NCI-H345 (cell line): ENCODE measurements at regions not wholly inside any gene's neighbourhood (a gene's known extent, or its start where the extent isn't known, plus 50 kb on each side); places are given as distances from the start of the nearest gene placed in this dataset.
"Not testable (repeated sequence)": the region's sequence is repeated elsewhere in the genome, so short reads cannot be mapped to it uniquely, and the experiment has no call there.

ENCODE experiments used
- DNase-seq: peaks from one replicate; lab custom pipeline; 2025; lab: John Stamatoyannopoulos, UW

DNA sequence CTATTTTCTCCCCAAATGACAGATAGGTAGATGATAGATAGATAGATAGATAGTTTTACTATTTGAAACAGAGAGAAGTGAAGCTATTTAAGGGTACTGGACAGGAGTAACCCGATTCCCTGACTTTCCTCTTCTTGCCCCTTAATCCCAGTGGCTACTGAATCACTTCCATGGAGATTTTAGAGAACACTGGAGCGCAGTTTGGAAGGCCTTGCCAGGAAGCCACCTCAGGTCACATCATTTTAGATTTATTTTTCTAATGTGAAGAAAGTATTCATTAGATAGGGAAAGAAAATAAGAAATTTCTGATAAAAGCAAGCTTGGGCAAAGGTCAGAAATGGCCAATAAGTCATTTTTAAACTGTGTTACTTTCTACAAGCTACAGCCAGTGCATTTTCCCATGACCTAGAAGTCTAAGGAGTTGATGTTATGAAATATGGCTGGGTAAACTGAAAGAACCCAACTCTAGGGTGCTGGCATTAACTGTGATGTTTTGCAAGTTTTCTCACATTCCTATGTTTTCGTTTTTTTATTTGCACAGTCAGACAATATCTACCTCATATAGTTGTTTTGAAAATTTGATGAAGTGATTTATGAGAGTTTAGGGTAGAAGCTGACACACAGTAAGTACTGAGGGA is 544.7 kb upstream of the PTGER4 start:
- DNase-seq: no peak

- no peak for DNase-seq
Measured at GRCh38 chr5:40124367-40124766, 555.3 kb upstream of the PTGER4 start.

DNA sequence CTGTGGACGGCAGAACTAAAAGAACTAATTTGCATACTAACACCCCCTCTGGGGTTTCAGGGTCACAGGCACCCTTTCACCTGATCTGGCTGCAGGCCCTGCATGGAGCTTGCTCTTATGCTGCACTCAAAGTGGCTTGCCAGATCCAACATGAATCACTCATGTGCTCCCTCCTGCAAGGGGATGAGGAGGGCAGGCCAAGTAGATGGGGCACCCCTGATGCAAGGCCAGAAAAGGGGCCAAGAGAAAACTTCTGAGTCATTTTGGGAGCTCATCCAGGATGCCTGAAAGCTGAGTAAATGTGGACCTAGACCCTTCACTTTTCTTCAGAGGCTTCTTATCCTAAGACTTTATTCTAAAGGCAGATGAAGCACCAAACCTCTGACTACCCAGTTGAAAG is 558.5 kb upstream of the PTGER4 start:
- DNase-seq: no peak

GRCh38 chr5:40112875-40113274 is 566.8 kb upstream of the PTGER4 start:
- no peak for DNase-seq

- DNase-seq: not testable (repeated sequence)
Measured at GRCh38 chr5:40111036-40111435, 568.7 kb upstream of the PTGER4 start.

GRCh38 chr5:40108764-40109390 is 570.8 kb upstream of the PTGER4 start:
- DNase-seq: not testable (repeated sequence)

GRCh38 chr5:40107786-40108185 is 571.9 kb upstream of the PTGER4 start:
- DNase-seq: not testable (repeated sequence)

- no peak for DNase-seq
Measured at GRCh38 chr5:40106847-40107246, 572.9 kb upstream of the PTGER4 start.

DNA sequence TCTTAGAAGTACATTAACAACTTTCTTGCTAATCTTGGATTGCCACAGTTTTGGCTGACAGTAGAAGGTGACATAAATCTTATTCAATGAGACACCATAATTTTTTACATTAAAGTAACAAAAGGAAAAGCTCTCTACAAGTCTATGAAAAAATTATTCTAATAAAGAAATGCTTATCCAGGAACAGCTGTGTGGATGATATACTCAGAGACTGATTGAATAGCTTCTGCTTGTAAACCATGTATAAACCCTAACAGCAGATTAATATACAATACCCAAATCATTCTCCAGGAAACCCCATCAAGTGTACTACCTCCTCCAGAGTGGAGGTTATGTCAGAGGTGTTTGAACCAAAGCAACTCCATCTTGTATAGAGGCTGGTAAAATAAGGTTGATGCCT is 581.4 kb upstream of the PTGER4 start:
- no peak for DNase-seq

DNA sequence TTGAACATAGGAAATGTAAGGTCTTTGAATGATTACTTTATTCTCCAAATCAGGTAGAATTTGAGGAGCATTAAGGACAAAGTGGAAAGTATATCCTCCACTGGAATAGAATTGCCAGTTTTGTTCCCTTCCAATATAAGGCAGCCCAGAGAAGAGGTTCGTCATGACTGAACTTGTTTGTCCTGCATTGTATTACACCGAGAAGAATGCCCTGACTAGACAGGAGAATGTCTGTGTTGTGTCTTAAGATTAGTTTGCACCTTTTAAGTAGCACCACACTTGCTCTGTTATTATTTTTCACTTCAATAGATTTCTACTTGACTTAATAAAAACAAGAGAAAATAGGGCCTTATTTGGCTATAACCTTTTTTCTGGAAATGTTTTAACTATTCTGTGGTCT is 586.2 kb upstream of the PTGER4 start:
- DNase-seq: no peak

DNA sequence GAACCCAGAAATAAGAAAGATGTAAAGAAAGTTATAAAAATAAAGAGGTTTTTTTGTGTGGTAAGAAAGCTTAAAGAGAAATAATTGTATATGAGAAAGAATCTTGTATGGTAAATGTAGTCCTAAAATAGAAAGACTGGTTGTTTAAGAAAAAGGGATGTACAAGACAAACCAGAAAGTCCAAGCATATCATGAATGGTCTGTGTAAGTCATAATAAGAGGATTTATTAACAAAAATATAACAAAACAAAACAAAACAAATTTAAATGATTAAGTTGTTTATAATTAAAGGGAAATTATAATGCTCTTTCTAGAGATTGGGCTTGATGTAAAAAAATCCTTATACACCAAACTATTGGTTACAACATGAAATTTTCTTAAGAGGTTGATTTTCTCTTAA is 590.4 kb upstream of the PTGER4 start:
- DNase-seq: no peak

GRCh38 chr5:40084614-40085013 is 595.1 kb upstream of the PTGER4 start:
- no peak for DNase-seq

GRCh38 chr5:40082313-40082712 is 597.4 kb upstream of the PTGER4 start:
- DNase-seq: no peak

DNA sequence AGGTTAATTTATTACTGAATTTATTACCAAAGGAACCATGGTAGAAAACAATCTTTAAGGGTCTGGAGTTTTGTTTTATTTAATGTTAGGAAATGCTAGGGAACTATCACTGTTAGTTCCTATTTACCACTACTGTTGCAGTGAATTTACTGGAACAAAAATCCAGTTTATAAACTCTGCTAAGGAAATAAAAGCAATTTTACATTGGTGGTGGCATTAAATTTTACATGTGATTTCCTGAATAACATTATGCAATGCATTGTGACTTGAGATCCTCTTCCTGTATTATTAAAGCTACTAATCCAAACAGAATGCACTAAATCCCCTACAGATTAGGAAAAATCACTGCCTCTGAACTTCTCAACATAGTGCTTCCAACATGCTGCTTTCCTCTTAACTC is 599.5 kb upstream of the PTGER4 start:
- DNase-seq: no peak

GRCh38 chr5:40078898-40079575 is 600.7 kb upstream of the PTGER4 start:
- DNase-seq: no peak

DNA sequence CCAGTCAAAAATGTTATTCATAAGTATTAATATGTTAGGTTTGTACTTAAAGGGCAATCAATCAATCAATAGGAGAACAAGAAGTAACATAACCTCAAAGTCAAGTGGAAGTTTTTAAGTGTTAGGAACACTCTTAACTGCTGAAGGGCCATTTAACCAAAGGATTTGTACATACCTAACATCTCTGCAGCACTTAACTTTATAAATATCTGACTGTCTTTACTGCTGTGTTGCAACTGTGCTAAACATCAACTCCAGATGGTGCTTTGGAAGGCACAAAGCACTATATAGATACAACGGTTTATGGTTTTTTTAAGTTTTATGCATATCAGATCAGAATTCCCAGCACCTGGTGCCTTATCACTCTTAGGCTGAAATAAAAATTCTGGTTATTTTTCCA is 604.9 kb upstream of the PTGER4 start:
- no peak for DNase-seq

GRCh38 chr5:40073927-40074326 is 605.8 kb upstream of the PTGER4 start:
- no peak for DNase-seq

GRCh38 chr5:40071870-40072269 is 607.8 kb upstream of the PTGER4 start:
- DNase-seq: no peak

DNA sequence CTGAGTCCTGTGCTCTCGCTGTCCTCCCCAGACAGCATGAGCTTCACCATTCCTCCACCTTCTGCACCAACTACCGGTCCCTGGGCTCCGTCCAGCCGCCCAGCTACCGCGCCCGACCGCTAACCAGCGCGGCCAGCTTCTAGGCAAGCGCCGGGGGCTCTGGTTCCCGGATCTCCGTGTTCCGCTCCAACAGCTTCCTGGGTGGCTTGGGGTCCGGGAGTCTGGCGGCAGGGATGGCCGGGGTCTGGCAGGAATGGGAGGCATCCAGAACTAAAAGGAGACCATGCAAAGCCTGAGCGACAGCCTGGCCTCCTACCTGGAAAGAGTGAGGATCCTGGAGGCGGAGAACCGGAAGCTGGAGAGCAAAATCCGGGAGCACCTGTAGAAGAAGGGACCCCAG is 613.1 kb upstream of the PTGER4 start:
- no peak for DNase-seq

GRCh38 chr5:40052808-40053207 is 626.9 kb upstream of the PTGER4 start:
- no peak for DNase-seq

DNA sequence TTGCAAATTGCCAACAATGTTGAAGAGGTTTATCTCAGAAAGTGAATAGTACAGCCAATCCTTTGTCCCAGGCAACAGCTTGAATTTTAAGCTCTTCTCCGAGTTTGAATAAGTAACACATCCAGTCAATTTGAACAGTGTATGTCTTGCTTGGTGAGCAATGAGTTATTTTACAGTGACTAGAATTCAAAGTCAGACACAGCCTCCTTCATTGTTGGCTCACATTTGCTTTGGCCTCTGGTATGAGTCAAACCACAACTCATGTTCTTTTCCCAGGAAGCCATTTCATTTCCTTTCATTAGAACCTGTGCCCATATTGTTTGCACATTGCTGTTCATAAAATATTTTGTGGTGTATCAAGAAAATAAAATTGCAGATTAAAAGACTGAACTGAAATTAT is 622.0 kb upstream of the DAB2 start:
- DNase-seq: no peak

DNA sequence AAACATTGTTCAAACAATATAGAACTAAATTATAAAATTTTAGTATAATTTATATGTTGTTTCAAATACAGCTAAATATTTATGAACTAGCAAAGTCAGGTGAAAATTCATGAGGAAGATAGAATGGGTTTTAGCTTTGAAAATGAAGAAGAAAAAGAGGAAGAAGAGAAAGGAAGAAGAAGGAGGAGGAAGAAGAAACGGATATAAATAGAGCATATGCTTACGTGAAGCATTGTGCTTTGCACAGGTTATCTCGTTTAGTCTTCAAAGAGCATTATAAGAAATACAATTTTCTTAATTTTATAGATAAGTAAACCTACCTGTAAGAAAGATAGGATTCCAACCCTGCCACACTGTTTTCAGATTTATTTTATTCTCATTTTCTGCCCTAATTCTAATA is 620.6 kb upstream of the DAB2 start:
- no peak for DNase-seq

DNA sequence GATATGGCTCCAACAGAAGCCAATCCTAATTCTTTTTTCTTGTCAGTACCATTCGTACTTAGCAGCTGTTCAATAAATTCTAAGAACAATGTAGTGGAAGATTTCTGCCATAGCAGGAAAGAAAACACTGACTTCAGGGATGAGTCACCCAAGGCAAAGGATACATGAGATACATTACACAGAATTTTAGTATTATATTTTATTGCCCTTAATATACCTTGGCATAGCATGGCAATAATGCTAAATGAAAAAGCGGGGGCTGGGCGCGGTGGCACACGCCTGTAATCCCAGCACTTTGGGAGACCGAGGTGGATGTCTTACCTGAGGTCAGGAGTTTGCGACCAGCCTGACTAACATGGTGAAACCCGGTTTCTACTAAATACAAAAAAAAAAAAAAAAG is 619.1 kb upstream of the DAB2 start:
- no peak for DNase-seq

DNA sequence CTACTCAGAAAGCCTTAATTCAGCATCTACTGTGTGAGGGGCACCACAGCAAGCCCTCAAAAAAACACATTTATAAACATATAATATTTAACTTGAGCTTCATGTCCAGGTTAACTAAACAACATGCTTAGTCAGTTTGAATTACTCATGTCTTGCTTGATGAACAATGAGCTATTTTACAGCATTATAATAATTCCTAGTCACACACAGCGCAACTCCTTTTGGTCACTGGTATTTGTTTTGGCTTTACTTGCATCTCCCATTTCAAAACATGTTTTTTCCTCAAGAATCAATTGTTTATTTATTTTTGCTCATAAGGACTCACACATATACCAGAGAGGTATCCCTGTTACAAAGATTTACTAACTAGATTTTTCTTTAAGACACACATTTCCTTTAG is 616.7 kb upstream of the DAB2 start:
- DNase-seq: no peak
